Ovary (tissue), 3 donors: ENCODE measurements at regions not wholly inside any gene's neighbourhood (a gene's known extent, or its start where the extent isn't known, plus 50 kb on each side); places are given as distances from the start of the nearest gene placed in this dataset.

ENCODE experiments used
- POLR2A ChIP-seq: fragments of 450-650 bp; IDR thresholded peaks from one replicate; pipeline ENCODE4 v1.6.1; 2017; ENCODE audit warnings: antibody characterized with exemption, mild to moderate bottlenecking, moderate library complexity
- TF ChIP-seq, protein P1 (sequence below), 3 donors: fragments of 450-650 bp in 2 of 3; fragments of 200-600 bp in 1 of 3; IDR thresholded peaks; one replicate each; pipeline versions ENCODE4 v1.5.1 to v1.8.0; 2016 to 2022; ENCODE audit warnings: antibody characterized with exemption in 3 of 3, mild to moderate bottlenecking in 1 of 3
- donor health status: DM: no; HTN: no; CAD: no.

DNA sequence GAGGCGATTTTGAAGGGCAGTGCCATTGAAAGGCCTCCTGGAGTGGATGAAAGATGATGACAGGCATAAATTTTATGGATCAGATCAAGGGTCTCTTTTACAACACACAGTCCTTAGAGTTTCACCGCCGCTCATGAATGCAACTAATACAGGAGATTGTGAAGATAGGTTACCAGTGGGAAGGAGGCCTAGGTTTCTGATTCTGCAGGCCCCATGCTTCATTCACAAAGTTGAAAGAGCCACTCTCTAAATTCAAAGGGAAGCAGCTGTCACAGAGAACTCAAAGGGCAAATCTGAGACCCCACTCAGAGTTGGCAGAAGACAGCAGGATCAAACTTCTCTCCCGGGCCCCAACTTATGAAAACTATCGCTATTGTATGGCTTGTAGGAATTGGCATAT lies 137.6 kb downstream of the MAP3K7 start:
- no peak for TF ChIP-seq POLR2A
- TF ChIP-seq, protein P1, sequence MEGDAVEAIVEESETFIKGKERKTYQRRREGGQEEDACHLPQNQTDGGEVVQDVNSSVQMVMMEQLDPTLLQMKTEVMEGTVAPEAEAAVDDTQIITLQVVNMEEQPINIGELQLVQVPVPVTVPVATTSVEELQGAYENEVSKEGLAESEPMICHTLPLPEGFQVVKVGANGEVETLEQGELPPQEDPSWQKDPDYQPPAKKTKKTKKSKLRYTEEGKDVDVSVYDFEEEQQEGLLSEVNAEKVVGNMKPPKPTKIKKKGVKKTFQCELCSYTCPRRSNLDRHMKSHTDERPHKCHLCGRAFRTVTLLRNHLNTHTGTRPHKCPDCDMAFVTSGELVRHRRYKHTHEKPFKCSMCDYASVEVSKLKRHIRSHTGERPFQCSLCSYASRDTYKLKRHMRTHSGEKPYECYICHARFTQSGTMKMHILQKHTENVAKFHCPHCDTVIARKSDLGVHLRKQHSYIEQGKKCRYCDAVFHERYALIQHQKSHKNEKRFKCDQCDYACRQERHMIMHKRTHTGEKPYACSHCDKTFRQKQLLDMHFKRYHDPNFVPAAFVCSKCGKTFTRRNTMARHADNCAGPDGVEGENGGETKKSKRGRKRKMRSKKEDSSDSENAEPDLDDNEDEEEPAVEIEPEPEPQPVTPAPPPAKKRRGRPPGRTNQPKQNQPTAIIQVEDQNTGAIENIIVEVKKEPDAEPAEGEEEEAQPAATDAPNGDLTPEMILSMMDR (IDR thresholded peaks at IDR 0.05): no peak
